ENCODE measurements at regions not wholly inside any gene's neighbourhood (a gene's known extent, or its start where the extent isn't known, plus 50 kb on each side); places are given as distances from the start of the nearest gene placed in this dataset.

GRCh38 chr5:166358127-166358830 is 1933.2 kb upstream of the WWC1 start:
- H3K4me3 ChIP-seq (ENCODE audit: insufficient read depth, low read length, poor library complexity, severe bottlenecking): no peak overlapping the region

GRCh38 chr5:166363087-166363760 is 1928.2 kb upstream of the WWC1 start:
- no peak overlapping the region for H3K4me3 ChIP-seq (ENCODE audit: insufficient read depth, low read length, poor library complexity, severe bottlenecking)
- no peak overlapping the region for H3K4me2 ChIP-seq (ENCODE audit: low read depth, low read length, poor library complexity, severe bottlenecking)

More at GRCh38 chr5:166358127-166358830, 1933.2 kb upstream of the WWC1 start:
- H3K9me2 ChIP-seq (replicated peaks; ENCODE audit: insufficient read depth, low read length): no peaks in the 10 kb centered on the region
- no peaks in the 10 kb centered on the region for H3F3A ChIP-seq (ENCODE audit: insufficient read depth)
- H3K79me2 ChIP-seq (ENCODE audit: insufficient read depth, low read length): no peaks in the 10 kb centered on the region
- H3K36me3 ChIP-seq (ENCODE audit: low read length): no peaks in the 10 kb centered on the region
- H2AFZ ChIP-seq (ENCODE audit: low read depth, low read length, severe bottlenecking): no peak overlapping the region
- no peak overlapping the region for H3K4me2 ChIP-seq (ENCODE audit: low read depth, low read length, poor library complexity, severe bottlenecking)
- H3K9me3 ChIP-seq (ENCODE audit: insufficient read depth, low read length): no peaks in the 10 kb centered on the region
- H4K20me1 ChIP-seq (ENCODE audit: low read depth, low read length): no peaks in the 10 kb centered on the region
- no peak overlapping the region for H3K9ac ChIP-seq (ENCODE audit: low read length)
- H3K27ac ChIP-seq (ENCODE audit: low read depth, low read length): no peak overlapping the region
- TF ChIP-seq EZH2phosphoT487 (conservative IDR thresholded peaks at IDR 0.05; ENCODE audit: low read length): no peak
- no peak for TF ChIP-seq CTCF (IDR thresholded peaks at IDR 0.05; ENCODE audit: insufficient read depth, low read length, poor library complexity, severe bottlenecking)
- H3K27me3 ChIP-seq (ENCODE audit: low read length): no peaks in the 10 kb centered on the region

GRCh38 chr5:166365164-166365563 is 1926.3 kb upstream of the WWC1 start:
- no peaks in the 10 kb centered on the region for H3K27me3 ChIP-seq (ENCODE audit: low read length)
- no peak overlapping the region for H3K4me3 ChIP-seq (ENCODE audit: insufficient read depth, low read length, poor library complexity, severe bottlenecking)
- H3K9me2 ChIP-seq (replicated peaks; ENCODE audit: insufficient read depth, low read length): no peaks in the 10 kb centered on the region
- H3K4me2 ChIP-seq (ENCODE audit: low read depth, low read length, poor library complexity, severe bottlenecking): no peak overlapping the region
- no peaks in the 10 kb centered on the region for H3K79me2 ChIP-seq (ENCODE audit: insufficient read depth, low read length)
- H3K27ac ChIP-seq (ENCODE audit: low read depth, low read length): no peak overlapping the region
- TF ChIP-seq CTCF (IDR thresholded peaks at IDR 0.05; ENCODE audit: insufficient read depth, low read length, poor library complexity, severe bottlenecking) (no peak), EZH2phosphoT487 (conservative IDR thresholded peaks at IDR 0.05; ENCODE audit: low read length) (no peak)
- H4K20me1 ChIP-seq (ENCODE audit: low read depth, low read length): no peaks in the 10 kb centered on the region
- H2AFZ ChIP-seq (ENCODE audit: low read depth, low read length, severe bottlenecking): no peak overlapping the region
- H3F3A ChIP-seq (ENCODE audit: insufficient read depth): no peaks in the 10 kb centered on the region
- H3K36me3 ChIP-seq (ENCODE audit: low read length): no peaks in the 10 kb centered on the region
- H3K9me3 ChIP-seq (ENCODE audit: insufficient read depth, low read length): no peaks in the 10 kb centered on the region
- H3K9ac ChIP-seq (ENCODE audit: low read length): no peak overlapping the region

More at GRCh38 chr5:166363087-166363760, 1928.2 kb upstream of the WWC1 start:
- no peaks in the 10 kb centered on the region for H3K27me3 ChIP-seq (ENCODE audit: low read length)
- H4K20me1 ChIP-seq (ENCODE audit: low read depth, low read length): no peaks in the 10 kb centered on the region
- TF ChIP-seq EZH2phosphoT487 (conservative IDR thresholded peaks at IDR 0.05; ENCODE audit: low read length): no peak
- no peak for TF ChIP-seq CTCF (IDR thresholded peaks at IDR 0.05; ENCODE audit: insufficient read depth, low read length, poor library complexity, severe bottlenecking)
- H3K79me2 ChIP-seq (ENCODE audit: insufficient read depth, low read length): no peaks in the 10 kb centered on the region
- no peaks in the 10 kb centered on the region for H3K36me3 ChIP-seq (ENCODE audit: low read length)
- no peak overlapping the region for H3K9ac ChIP-seq (ENCODE audit: low read length)
- no peaks in the 10 kb centered on the region for H3K9me2 ChIP-seq (replicated peaks; ENCODE audit: insufficient read depth, low read length)
- no peak overlapping the region for H2AFZ ChIP-seq (ENCODE audit: low read depth, low read length, severe bottlenecking)
- no peaks in the 10 kb centered on the region for H3F3A ChIP-seq (ENCODE audit: insufficient read depth)
- H3K9me3 ChIP-seq (ENCODE audit: insufficient read depth, low read length): no peaks in the 10 kb centered on the region
- H3K27ac ChIP-seq (ENCODE audit: low read depth, low read length): no peak overlapping the region

Data from SU-DHL-6 (cell line).